Brain microvascular endothelial cell (primary cell): ENCODE measurements at regions not wholly inside any gene's neighbourhood (a gene's known extent, or its start where the extent isn't known, plus 50 kb on each side); places are given as distances from the start of the nearest gene placed in this dataset.

ENCODE experiments used
- DNase-seq: peaks from one replicate; pipeline ENCODE4 v3.0.0-alpha.2; 2020
- H3K27ac ChIP-seq: fragments of 250-450 bp; sonication (Bioruptor Pico); 2 replicates; pipeline ENCODE4 v1.5.1; 2020; ENCODE audit warnings: mild to moderate bottlenecking, moderate library complexity
- H3K27me3 ChIP-seq: fragments of 250-450 bp; sonication (Bioruptor Pico); replicated peaks from 2 replicates; pipeline ENCODE4 v1.5.1; 2020; ENCODE audit warnings: mild to moderate bottlenecking
- H3K36me3 ChIP-seq: fragments of 250-450 bp; sonication (Bioruptor Pico); replicated peaks from 2 replicates; pipeline ENCODE4 v1.5.1; 2020; ENCODE audit warnings: mild to moderate bottlenecking
- H3K4me3 ChIP-seq: 2 replicates; pipeline ENCODE4 v1.5.1; 2011; ENCODE audit warnings: low read depth, mild to moderate bottlenecking, control low read depth, low read length, moderate library complexity
- in situ Hi-C: cut with HindIII; loops from 2 replicates; pipeline ENCODE4 v1.10.0; 2017; ENCODE audit warnings: low sequenced_read_pairs, low pct_ligation_motif_present
- TF ChIP-seq, protein P1 (sequence below): IDR thresholded peaks from 2 replicates; pipeline ENCODE4 v1.5.1; 2011; ENCODE audit warnings: low read depth, mild to moderate bottlenecking, moderate library complexity, low read length, control low read depth, inconsistent platforms; ENCODE audit errors: missing control alignments

DNA sequence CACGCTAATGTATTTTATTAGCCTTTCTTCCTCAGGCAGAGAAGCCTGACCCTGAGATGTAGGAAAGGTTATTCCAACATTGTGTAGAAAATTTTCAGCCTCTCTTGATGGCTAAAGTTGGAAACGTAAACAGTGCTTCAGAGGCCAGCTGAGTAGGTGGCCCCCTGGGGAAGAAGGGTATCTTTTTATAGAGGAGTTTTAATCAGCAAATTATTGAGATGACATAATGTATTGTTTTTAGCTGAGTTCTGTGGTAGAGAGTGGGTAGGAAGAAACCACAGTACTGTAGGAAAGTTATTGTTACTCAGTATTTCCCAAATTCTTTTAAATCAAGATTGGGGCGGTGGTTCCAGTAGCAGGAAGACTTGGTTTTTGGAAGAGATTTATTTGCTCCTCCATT is 268.8 kb downstream of the DLEU7 start:
- H3K4me3 ChIP-seq, result no peak overlapping the region
- no peaks in the 10 kb centered on the region for H3K36me3 ChIP-seq
- H3K27me3 ChIP-seq, result no peaks in the 10 kb centered on the region
- peak; percentile 68 for DNase-seq
- TF ChIP-seq, protein P1, sequence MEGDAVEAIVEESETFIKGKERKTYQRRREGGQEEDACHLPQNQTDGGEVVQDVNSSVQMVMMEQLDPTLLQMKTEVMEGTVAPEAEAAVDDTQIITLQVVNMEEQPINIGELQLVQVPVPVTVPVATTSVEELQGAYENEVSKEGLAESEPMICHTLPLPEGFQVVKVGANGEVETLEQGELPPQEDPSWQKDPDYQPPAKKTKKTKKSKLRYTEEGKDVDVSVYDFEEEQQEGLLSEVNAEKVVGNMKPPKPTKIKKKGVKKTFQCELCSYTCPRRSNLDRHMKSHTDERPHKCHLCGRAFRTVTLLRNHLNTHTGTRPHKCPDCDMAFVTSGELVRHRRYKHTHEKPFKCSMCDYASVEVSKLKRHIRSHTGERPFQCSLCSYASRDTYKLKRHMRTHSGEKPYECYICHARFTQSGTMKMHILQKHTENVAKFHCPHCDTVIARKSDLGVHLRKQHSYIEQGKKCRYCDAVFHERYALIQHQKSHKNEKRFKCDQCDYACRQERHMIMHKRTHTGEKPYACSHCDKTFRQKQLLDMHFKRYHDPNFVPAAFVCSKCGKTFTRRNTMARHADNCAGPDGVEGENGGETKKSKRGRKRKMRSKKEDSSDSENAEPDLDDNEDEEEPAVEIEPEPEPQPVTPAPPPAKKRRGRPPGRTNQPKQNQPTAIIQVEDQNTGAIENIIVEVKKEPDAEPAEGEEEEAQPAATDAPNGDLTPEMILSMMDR, result no peak
- H3K27ac ChIP-seq, result no peak overlapping the region
- in situ Hi-C loops, result no loop called here

DNA sequence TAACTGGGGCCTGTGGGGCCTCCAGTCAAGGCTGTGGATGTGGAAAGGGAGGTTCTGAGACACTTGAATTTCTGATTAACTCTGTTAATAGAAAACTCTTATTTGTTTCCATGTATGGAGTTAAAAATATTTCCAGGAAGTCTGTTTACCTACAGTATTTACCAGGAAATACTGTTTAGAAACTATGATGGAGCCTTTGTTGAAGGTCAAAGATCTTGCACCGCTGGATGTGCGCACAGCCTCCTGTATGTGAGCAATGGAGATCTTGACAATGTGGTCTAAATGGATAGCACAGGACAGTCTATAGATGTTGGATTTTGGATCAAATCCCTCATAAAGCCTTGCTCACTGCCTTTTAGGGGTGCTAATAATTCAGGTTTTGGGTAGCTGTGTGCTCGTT is 268.4 kb downstream of the DLEU7 start:
- in situ Hi-C loops, result no loop called here

DNA sequence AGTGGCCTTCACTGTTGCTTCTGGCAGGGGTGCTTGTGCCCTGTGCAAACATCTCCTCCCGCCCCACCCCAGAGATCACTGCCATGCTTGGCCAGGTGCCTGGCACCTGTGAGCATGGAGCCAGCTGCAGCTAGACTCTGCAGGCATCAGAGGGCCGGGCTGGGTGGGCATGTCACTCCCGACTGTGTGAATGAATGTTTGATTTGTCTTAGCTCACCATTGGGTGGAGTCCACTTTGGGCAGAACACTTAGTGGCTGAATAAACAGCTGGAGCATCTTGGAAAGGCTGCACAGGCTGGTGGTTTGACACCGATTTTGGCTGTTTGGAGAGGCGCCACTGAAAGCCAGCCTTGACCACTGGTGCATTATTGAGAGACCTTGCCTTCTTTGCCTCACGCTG is 267.3 kb downstream of the DLEU7 start:
- no peak overlapping the region for H3K27ac ChIP-seq
- TF ChIP-seq, protein P1, result no peak
- no peak for DNase-seq
- in situ Hi-C loops, result no loop called here
- no peak overlapping the region for H3K4me3 ChIP-seq
- H3K27me3 ChIP-seq, result no peaks in the 10 kb centered on the region
- H3K36me3 ChIP-seq, result no peaks in the 10 kb centered on the region

More for the DNA sequence above, 268.4 kb downstream of the DLEU7 start:
- TF ChIP-seq, protein P1, result no peak
- H3K27ac ChIP-seq, result no peak overlapping the region
- H3K4me3 ChIP-seq, result no peak overlapping the region
- no peak for DNase-seq
- H3K27me3 ChIP-seq, result no peaks in the 10 kb centered on the region
- H3K36me3 ChIP-seq, result no peaks in the 10 kb centered on the region

DNA sequence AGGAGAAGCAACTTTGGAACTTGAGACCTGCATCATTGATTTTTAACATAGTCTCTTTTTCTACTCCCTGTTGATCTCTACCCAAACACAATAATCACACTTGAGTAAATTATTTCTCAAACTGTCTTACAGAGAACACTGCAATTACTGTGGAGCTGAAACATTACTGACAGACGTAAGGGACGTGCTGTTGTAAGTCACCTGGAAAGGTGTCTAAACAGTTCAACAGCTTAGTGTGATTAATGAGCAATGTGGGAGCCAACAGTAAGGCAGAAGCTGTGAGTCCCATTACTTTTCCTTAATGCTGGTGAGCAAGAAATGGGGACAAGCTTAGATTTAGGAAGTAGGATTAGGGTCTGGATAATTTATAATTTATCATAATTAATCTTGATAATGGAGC is 265.7 kb downstream of the DLEU7 start:
- no peak overlapping the region for H3K4me3 ChIP-seq
- no peak overlapping the region for H3K27ac ChIP-seq
- TF ChIP-seq, protein P1, result no peak
- no peak for DNase-seq
- in situ Hi-C loops, result no loop called here
- H3K27me3 ChIP-seq, result no peaks in the 10 kb centered on the region
- no peaks in the 10 kb centered on the region for H3K36me3 ChIP-seq

DNA sequence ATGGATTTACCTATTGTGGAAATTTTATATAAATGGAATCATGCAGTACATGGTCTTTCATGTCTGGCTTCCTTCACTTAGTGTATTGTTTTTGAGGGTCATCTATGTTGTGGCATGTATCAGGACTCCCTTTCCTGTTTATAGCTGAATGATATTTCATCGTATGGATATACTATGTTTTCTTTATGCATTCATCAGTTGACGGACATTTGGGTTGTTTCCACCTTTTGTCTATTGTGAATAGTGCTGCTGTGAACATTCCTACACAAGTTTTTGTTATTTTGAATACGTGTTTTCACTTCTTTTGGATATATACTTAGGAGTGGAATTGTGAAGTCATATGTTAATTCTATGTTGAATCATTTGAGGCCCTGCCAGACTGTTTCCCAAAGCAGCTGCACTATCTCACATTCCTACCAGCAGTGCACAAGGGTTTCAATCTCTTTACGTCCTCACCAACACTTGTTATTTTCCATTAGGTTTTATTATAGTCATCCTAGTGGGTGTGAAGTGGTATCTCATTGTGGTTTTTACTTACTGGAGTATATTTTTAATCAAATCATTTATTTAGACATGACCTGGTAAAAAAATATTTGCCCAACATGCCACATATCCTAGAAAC is 262.7 kb downstream of the DLEU7 start:
- H3K27me3 ChIP-seq, result no peaks in the 10 kb centered on the region
- peak; percentile 76 for DNase-seq
- in situ Hi-C loops, result no loop called here
- no peak overlapping the region for H3K4me3 ChIP-seq
- TF ChIP-seq, protein P1, result peak; percentile 54
- no peaks in the 10 kb centered on the region for H3K36me3 ChIP-seq
- H3K27ac ChIP-seq, result no peak overlapping the region

DNA sequence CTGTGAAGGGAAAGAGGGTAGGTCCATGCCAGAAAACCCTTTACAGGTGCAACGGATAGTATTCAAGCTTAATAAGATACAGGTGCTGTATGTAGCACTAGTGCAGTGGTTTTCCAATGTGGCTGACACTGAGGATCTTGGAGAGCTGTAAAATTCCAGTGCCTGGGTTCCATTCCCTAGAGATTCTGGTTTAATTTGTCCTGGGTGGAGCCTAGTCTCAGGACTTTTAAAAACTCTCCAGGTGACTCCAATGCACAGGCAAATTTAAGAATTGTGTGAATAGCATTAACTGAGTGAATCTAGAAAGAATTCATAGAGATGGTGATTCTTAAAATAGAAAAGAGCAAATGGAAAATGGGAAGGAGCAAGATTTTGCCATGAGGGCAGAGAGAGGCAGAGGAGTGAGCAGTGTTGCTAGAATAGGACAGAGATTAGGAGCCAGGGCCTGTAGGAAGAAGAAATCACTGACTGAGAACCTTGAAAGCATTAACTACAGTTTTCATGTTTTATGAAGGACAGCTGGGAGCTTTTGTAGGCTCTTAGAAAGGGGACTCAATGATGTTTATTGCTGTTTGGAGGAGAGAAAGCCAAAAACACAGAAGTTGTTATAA is 261.8 kb downstream of the DLEU7 start:
- TF ChIP-seq, protein P1, result no peak
- no peaks in the 10 kb centered on the region for H3K27me3 ChIP-seq
- no peak for DNase-seq
- no peak overlapping the region for H3K27ac ChIP-seq
- H3K36me3 ChIP-seq, result no peaks in the 10 kb centered on the region
- in situ Hi-C loops, result no loop called here
- no peak overlapping the region for H3K4me3 ChIP-seq
